CD14-positive monocyte (primary cell): ENCODE measurements at regions not wholly inside any gene's neighbourhood (a gene's known extent, or its start where the extent isn't known, plus 50 kb on each side); places are given as distances from the start of the nearest gene placed in this dataset.

Source experiments
- DNase-seq, 3 donors: peaks; one replicate each; pipeline ENCODE4 v3.0.0-alpha.2; 2011 to 2022
- H2AFZ ChIP-seq: 2 replicates; pipeline ENCODE4 v1.6.0; 2012; ENCODE audit warnings: mild to moderate bottlenecking, low read depth, low read length, inconsistent platforms; ENCODE audit not compliant: insufficient read depth, poor library complexity, severe bottlenecking
- H3K27ac ChIP-seq, 2 donors: 1 replicate in 1 of 2; 2 replicates in 1 of 2; pipeline ENCODE4 v1.5.1; 2012 to 2013; ENCODE audit warnings: low read length in 2 of 2, control low read depth in 1 of 2, inconsistent platforms in 1 of 2, low read depth in 1 of 2, mild to moderate bottlenecking in 1 of 2
- H3K27me3 ChIP-seq, 2 donors: one replicate each; pipeline versions ENCODE4 v1.6.0 to v1.6.1; 2011 to 2013; ENCODE audit warnings: low read length in 2 of 2; ENCODE audit not compliant: control insufficient read depth in 2 of 2, insufficient read depth in 2 of 2
- H3K36me3 ChIP-seq, 2 donors: replicated peaks in 1 of 2; 1 replicate in 1 of 2; 2 replicates in 1 of 2; pipeline versions ENCODE4 v1.5.1 to v1.6.1; 2012 to 2013; ENCODE audit warnings: low read length in 2 of 2, control low read depth in 1 of 2, inconsistent platforms in 1 of 2, mild to moderate bottlenecking in 1 of 2; ENCODE audit not compliant: insufficient read depth in 2 of 2, control insufficient read depth in 1 of 2
- H3K4me1 ChIP-seq, 2 donors: 1 replicate in 1 of 2; 2 replicates in 1 of 2; pipeline versions ENCODE4 v1.5.1 to v1.6.1; 2012 to 2013; ENCODE audit warnings: low read length in 2 of 2, control low read depth in 1 of 2, inconsistent platforms in 1 of 2, mild to moderate bottlenecking in 1 of 2, moderate library complexity in 1 of 2; ENCODE audit not compliant: insufficient read depth in 2 of 2, control insufficient read depth in 1 of 2
- H3K4me2 ChIP-seq: replicated peaks from 2 replicates; pipeline ENCODE3; 2012; ENCODE audit warnings: low read length, moderate library complexity, mild to moderate bottlenecking; ENCODE audit not compliant: poor library complexity, severe bottlenecking; ENCODE audit errors: extremely low read depth
- H3K4me3 ChIP-seq, 3 experiments: fragments of 200-600 bp in 1 of 3; sonication (generic) in 1 of 3; replicated peaks in 1 of 3; 1 replicate in 2 of 3; 2 replicates in 1 of 3; pipeline ENCODE4 v1.5.1; 2011 to 2013; ENCODE audit warnings: low read length in 3 of 3, mild to moderate bottlenecking in 3 of 3, control low read depth in 2 of 3, low read depth in 2 of 3, inconsistent platforms in 1 of 3, moderate library complexity in 1 of 3
- H3K79me2 ChIP-seq: 2 replicates; pipeline ENCODE4 v1.6.0; 2012; ENCODE audit warnings: mild to moderate bottlenecking, control low read depth, inconsistent platforms, low read length, moderate library complexity; ENCODE audit not compliant: insufficient read depth
- H3K9ac ChIP-seq: 2 replicates; pipeline ENCODE4 v1.6.0; 2017; ENCODE audit warnings: low read length, mild to moderate bottlenecking; ENCODE audit not compliant: insufficient read depth, poor library complexity, severe bottlenecking
- H3K9me3 ChIP-seq, 2 donors: replicated peaks in 1 of 2; 1 replicate in 1 of 2; 2 replicates in 1 of 2; pipeline versions ENCODE4 v1.5.1 to v1.6.1; 2012 to 2013; ENCODE audit warnings: low read length in 2 of 2, control low read depth in 1 of 2; ENCODE audit not compliant: control insufficient read depth in 1 of 2, insufficient read depth in 1 of 2
- H4K20me1 ChIP-seq: 2 replicates; pipeline ENCODE4 v1.6.0; 2012; ENCODE audit warnings: mild to moderate bottlenecking, low read length, control low read depth, moderate library complexity; ENCODE audit not compliant: insufficient read depth
- H3K27ac Mint-ChIP-seq, 7 donors: one replicate each; pipeline ENCODE4 v1.8.0; 2020; ENCODE audit warnings: mild to moderate bottlenecking in 7 of 7, mixed read lengths in 7 of 7, moderate library complexity in 6 of 7, inconsistent platforms in 2 of 7
- H3K27me3 Mint-ChIP-seq, 3 donors: one replicate each; pipeline ENCODE4 v1.8.0; 2021 to 2022; ENCODE audit warnings: low read depth in 3 of 3, mild to moderate bottlenecking in 3 of 3, mixed read lengths in 3 of 3, moderate library complexity in 3 of 3, inconsistent platforms in 1 of 3
- H3K36me3 Mint-ChIP-seq, 2 donors: one replicate each; pipeline ENCODE4 v1.8.0; 2020; ENCODE audit warnings: mixed read lengths in 2 of 2, inconsistent platforms in 1 of 2, mild to moderate bottlenecking in 1 of 2
- H3K4me1 Mint-ChIP-seq: one replicate; pipeline ENCODE4 v1.8.0; 2020; ENCODE audit warnings: mild to moderate bottlenecking, mixed read lengths
- H3K4me3 Mint-ChIP-seq, 2 donors: one replicate each; pipeline ENCODE4 v1.8.0; 2020; ENCODE audit warnings: mild to moderate bottlenecking in 2 of 2, mixed read lengths in 2 of 2, moderate library complexity in 1 of 2
- H3K9me3 Mint-ChIP-seq, 7 donors: one replicate each; pipeline ENCODE4 v1.8.0; 2020 to 2022; ENCODE audit warnings: mixed read lengths in 7 of 7, mild to moderate bottlenecking in 6 of 7, moderate library complexity in 6 of 7, inconsistent platforms in 2 of 7
- CTCF ChIP-seq: fragments of 200-600 bp; IDR thresholded peaks from one replicate; pipeline ENCODE4 v1.8.0; 2022; ENCODE audit warnings: antibody characterized with exemption, mild to moderate bottlenecking
- WGBS: methylation state at CpG from one replicate; pipeline ENCODE4 v1.1.5; 2013; ENCODE audit warnings: missing lambda C conversion rate; ENCODE audit not compliant: insufficient coverage; 5-methylcytosine and 5-hydroxymethylcytosine counted together
- intact Hi-C, 2 donors: fragments of 100-400 bp; cut with micrococcal nuclease; formaldehyde crosslinking; loops; one replicate each; pipeline versions ENCODE4 v1.15.0 to v1.15.1; 2023

GRCh38 chr5:15010936-15011335 is 139.4 kb upstream of the ANKH start:
- WGBS, result 83% methylated on average over 2 of the region's 4 CpGs
- no peak overlapping the region for H3K4me3 Mint-ChIP-seq
- Histone ChIP-seq H3K4me1 (no peaks in the 10 kb centered on the region), H3K27me3 (no peaks in the 10 kb centered on the region), H2AFZ (no peak overlapping the region), H3K79me2 (no peaks in the 10 kb centered on the region), H4K20me1 (no peaks in the 10 kb centered on the region), H3K36me3 (no peaks in the 10 kb centered on the region), H3K9me3 (no peaks in the 10 kb centered on the region), H3K4me2 (no peak overlapping the region), H3K9ac (no peak overlapping the region), H3K4me3 (no peak overlapping the region), H3K27ac (no peak overlapping the region)
- no peak overlapping the region for H3K27ac Mint-ChIP-seq
- no peaks in the 10 kb centered on the region for H3K36me3 Mint-ChIP-seq
- H3K9me3 Mint-ChIP-seq, result no peaks in the 10 kb centered on the region
- no peaks in the 10 kb centered on the region for H3K4me1 Mint-ChIP-seq
- intact Hi-C loops, result loop anchor here in 1 of 2 donors (5.0 to 10.0 kb wide), 2 partner anchors 324 to 656 kb away; no protein-coding TSS in a partner anchor
- no peak for TF ChIP-seq CTCF
- peaks cover 4 to 12% (median 11%) of the 10 kb centered on the region in 3 donors for H3K27me3 Mint-ChIP-seq
- no peak for DNase-seq

- no peaks in the 10 kb centered on the region for H3K4me1 ChIP-seq
- intact Hi-C loops, result loop anchor here in 1 of 2 donors (10.0 kb wide), 1 partner anchor 135 kb away; the partner anchor contains the start of gene ANKH
- no peak overlapping the region for H3K4me3 ChIP-seq
- no peak overlapping the region for H3K27ac ChIP-seq
- WGBS, result no CpG with 5 or more reads among the region's 3 CpGs
- no peaks in the 10 kb centered on the region for H4K20me1 ChIP-seq
- no peak for TF ChIP-seq CTCF
- Mint-ChIP-seq H3K27ac (no peak overlapping the region), H3K4me1 (no peaks in the 10 kb centered on the region), H3K27me3 (peaks cover 9 to 19% (median 11%) of the 10 kb centered on the region in 3 donors), H3K36me3 (no peaks in the 10 kb centered on the region), H3K4me3 (no peak overlapping the region), H3K9me3 (peaks cover 0 to 1% (median 0%) of the 10 kb centered on the region in 7 donors)
- no peak for DNase-seq
- no peaks in the 10 kb centered on the region for H3K36me3 ChIP-seq
- no peaks in the 10 kb centered on the region for H3K27me3 ChIP-seq
- no peaks in the 10 kb centered on the region for H3K9me3 ChIP-seq
- no peak overlapping the region for H3K4me2 ChIP-seq
- H3K79me2 ChIP-seq, result no peaks in the 10 kb centered on the region
- no peak overlapping the region for H2AFZ ChIP-seq
- H3K9ac ChIP-seq, result no peak overlapping the region
Observed at GRCh38 chr5:15009420-15009819, 137.8 kb upstream of the ANKH start.
